Loucy (cell line): ENCODE measurements at regions not wholly inside any gene's neighbourhood (a gene's known extent, or its start where the extent isn't known, plus 50 kb on each side); places are given as distances from the start of the nearest gene placed in this dataset.

Experiments
- H2AFZ ChIP-seq: fragments of 200-600 bp; sonication (generic); 2 replicates; pipeline ENCODE4 v1.6.0; 2016; ENCODE audit warnings: antibody characterized with exemption, mild to moderate bottlenecking, low read length, moderate library complexity
- H3F3A ChIP-seq: fragments of 200-600 bp; 2 replicates; pipeline ENCODE4 v1.6.0; 2016; ENCODE audit warnings: antibody characterized with exemption, low read depth, mild to moderate bottlenecking
- H3K27me3 ChIP-seq: fragments of 200-600 bp; sonication (generic); 2 replicates; pipeline ENCODE4 v1.6.1; 2014; ENCODE audit warnings: low read length, mild to moderate bottlenecking; ENCODE audit not compliant: insufficient read depth, poor library complexity, severe bottlenecking
- H3K36me3 ChIP-seq: fragments of 200-600 bp; sonication (generic); 2 replicates; pipeline ENCODE4 v1.6.1; 2016; ENCODE audit warnings: low read length; ENCODE audit not compliant: insufficient read depth
- H3K4me1 ChIP-seq: fragments of 200-600 bp; sonication (generic); 2 replicates; pipeline ENCODE4 v1.5.1; 2014; ENCODE audit warnings: low read length, mild to moderate bottlenecking; ENCODE audit not compliant: insufficient read depth, poor library complexity, severe bottlenecking
- H3K4me2 ChIP-seq: fragments of 200-600 bp; sonication (generic); 2 replicates; pipeline ENCODE4 v1.6.0; 2014; ENCODE audit warnings: antibody characterized with exemption, low read length, low read depth, mild to moderate bottlenecking; ENCODE audit not compliant: poor library complexity, severe bottlenecking
- H3K4me3 ChIP-seq: fragments of 200-600 bp; sonication (generic); 2 replicates; pipeline ENCODE4 v1.5.1; 2014; ENCODE audit warnings: low read length, mild to moderate bottlenecking, mixed read lengths; ENCODE audit not compliant: poor library complexity, severe bottlenecking
- H3K79me2 ChIP-seq: fragments of 200-600 bp; sonication (generic); 2 replicates; pipeline ENCODE4 v1.6.1; 2014; ENCODE audit warnings: low read length; ENCODE audit not compliant: insufficient read depth
- H3K9ac ChIP-seq: fragments of 200-600 bp; sonication (generic); 2 replicates; pipeline ENCODE4 v1.6.0; 2014; ENCODE audit warnings: mild to moderate bottlenecking, low read depth, low read length, moderate library complexity; ENCODE audit not compliant: poor library complexity, severe bottlenecking
- H3K9me2 ChIP-seq: fragments of 200-600 bp; sonication (generic); replicated peaks from 2 replicates; pipeline ENCODE4 v1.6.1; 2016; ENCODE audit warnings: low read depth, low read length, mixed read lengths
- H3K9me3 ChIP-seq: fragments of 200-600 bp; sonication (generic); 2 replicates; pipeline ENCODE4 v1.6.1; 2014; ENCODE audit warnings: mild to moderate bottlenecking, antibody characterized with exemption, low read length, low read depth; ENCODE audit not compliant: insufficient read depth
- H4K20me1 ChIP-seq: fragments of 200-600 bp; sonication (generic); 2 replicates; pipeline ENCODE4 v1.6.0; 2014; ENCODE audit warnings: antibody characterized with exemption, low read length, mild to moderate bottlenecking; ENCODE audit not compliant: insufficient read depth, poor library complexity, severe bottlenecking
- EZH2phosphoT487 ChIP-seq: fragments of 200-600 bp; IDR thresholded peaks from 2 replicates; pipeline ENCODE4 v1.6.1; 2018; ENCODE audit warnings: antibody characterized with exemption, mild to moderate bottlenecking, moderate library complexity, borderline replicate concordance
- TF ChIP-seq, protein P1 (sequence below): fragments of 200-600 bp; sonication (generic); conservative IDR thresholded peaks from 2 replicates; pipeline ENCODE4 v1.5.1; 2014; ENCODE audit warnings: mild to moderate bottlenecking, antibody characterized with exemption, low read length

DNA sequence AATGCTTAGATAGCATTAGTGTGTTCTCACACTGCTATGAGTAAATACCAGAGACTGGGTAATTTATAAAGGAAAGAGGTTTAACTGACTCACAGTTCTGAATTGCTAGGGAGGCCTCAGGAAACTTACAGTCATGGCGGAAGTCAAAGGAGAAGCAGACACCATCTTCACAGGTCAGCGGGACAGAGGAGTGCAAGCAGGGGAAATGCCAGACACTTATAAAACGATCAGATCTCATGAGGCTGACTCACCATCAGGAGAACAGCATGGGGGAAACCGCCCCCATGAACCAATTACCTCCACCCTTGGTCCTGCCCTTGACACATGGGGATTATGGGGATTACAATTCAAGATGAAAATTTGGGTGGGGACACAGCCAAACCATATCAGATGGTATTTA lies 381.5 kb upstream of the DPPA4 start:
- no peaks in the 10 kb centered on the region for H3K27me3 ChIP-seq
- no peak overlapping the region for H3K9ac ChIP-seq
- H4K20me1 ChIP-seq = no peaks in the 10 kb centered on the region
- no peaks in the 10 kb centered on the region for H3F3A ChIP-seq
- H3K36me3 ChIP-seq = no peaks in the 10 kb centered on the region
- H3K9me2 ChIP-seq = no peaks in the 10 kb centered on the region
- H3K9me3 ChIP-seq = no peaks in the 10 kb centered on the region
- no peak overlapping the region for H3K4me2 ChIP-seq
- H3K79me2 ChIP-seq = no peaks in the 10 kb centered on the region
- no peak for TF ChIP-seq EZH2phosphoT487
- H3K4me1 ChIP-seq = no peaks in the 10 kb centered on the region
- no peak overlapping the region for H2AFZ ChIP-seq
- no peak overlapping the region for H3K4me3 ChIP-seq

DNA sequence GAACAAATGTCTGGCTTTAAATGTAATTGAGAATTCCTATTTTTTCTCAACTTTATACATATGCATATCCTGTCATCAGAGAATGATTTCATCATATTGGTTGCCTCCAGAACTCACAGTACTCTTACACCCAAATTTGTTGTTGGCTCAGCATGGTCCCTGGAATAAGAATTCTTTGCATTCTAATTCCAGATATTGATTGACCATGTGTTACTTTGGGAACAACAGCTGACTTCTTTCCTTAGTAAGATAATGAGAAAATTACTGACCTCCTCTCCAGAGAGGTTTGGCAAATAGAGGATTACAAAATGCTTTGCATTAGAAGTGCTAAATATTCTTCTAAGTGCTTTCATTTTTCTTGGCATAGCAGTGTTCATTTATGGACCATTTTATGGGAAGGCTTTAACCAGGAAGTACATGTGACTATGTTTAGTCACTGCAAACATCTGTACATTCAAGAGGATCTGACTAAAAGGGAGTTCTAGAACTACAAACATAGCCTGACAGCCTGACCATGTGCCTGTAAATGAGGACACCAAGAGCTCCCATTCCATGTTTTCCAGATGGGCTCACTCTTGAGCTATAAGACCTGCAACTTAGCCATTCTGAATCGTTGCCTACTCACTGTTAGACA lies 391.6 kb upstream of the DPPA4 start:
- no peaks in the 10 kb centered on the region for H3K79me2 ChIP-seq
- no peak overlapping the region for H3K4me2 ChIP-seq
- no peaks in the 10 kb centered on the region for H4K20me1 ChIP-seq
- H3K4me1 ChIP-seq = no peaks in the 10 kb centered on the region
- no peaks in the 10 kb centered on the region for H3K36me3 ChIP-seq
- no peaks in the 10 kb centered on the region for H3F3A ChIP-seq
- TF ChIP-seq EZH2phosphoT487 = no peak
- TF ChIP-seq, protein P1, sequence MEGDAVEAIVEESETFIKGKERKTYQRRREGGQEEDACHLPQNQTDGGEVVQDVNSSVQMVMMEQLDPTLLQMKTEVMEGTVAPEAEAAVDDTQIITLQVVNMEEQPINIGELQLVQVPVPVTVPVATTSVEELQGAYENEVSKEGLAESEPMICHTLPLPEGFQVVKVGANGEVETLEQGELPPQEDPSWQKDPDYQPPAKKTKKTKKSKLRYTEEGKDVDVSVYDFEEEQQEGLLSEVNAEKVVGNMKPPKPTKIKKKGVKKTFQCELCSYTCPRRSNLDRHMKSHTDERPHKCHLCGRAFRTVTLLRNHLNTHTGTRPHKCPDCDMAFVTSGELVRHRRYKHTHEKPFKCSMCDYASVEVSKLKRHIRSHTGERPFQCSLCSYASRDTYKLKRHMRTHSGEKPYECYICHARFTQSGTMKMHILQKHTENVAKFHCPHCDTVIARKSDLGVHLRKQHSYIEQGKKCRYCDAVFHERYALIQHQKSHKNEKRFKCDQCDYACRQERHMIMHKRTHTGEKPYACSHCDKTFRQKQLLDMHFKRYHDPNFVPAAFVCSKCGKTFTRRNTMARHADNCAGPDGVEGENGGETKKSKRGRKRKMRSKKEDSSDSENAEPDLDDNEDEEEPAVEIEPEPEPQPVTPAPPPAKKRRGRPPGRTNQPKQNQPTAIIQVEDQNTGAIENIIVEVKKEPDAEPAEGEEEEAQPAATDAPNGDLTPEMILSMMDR = no peak
- H2AFZ ChIP-seq = no peak overlapping the region
- H3K9ac ChIP-seq = no peak overlapping the region
- no peaks in the 10 kb centered on the region for H3K9me2 ChIP-seq
- H3K27me3 ChIP-seq = no peaks in the 10 kb centered on the region
- no peaks in the 10 kb centered on the region for H3K9me3 ChIP-seq
- H3K4me3 ChIP-seq = no peak overlapping the region

DNA sequence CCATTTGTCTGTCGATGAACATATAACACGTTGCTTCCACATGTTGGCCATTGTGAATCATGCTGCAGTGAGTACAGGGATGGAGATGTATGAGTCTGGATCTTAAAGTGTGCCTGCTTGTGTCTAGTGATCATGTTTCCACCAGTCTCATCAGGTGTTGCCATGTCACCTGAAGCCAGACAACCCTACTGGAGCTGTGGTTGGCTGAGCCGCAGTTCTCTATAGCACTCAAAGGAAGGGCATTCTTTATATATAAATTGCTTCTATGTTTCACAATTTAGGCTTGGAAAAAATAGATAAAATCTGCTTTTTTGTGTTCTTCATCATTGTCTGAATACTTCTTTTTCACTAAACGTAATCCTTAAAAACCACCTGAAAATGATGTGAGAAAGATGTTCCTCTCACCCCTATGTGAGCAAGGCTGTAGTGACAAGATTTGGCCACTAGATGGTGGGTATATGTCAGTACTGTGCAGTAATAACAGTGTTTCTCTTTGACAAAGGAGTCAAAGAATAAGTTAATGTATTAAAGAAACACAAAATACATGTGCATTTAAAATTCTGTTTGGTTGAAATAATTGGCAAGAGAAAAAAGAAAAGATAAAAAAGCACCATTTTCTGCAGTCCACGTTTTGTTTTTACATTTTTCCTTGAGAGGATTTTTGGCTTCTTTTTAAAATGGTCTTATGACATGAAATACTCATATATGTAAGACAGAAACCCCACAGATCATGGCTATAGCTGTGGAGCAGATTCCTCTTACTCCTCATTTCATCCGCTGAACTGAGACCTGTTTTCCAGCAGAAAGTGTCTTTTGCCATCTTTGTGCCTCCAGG lies 394.5 kb upstream of the DPPA4 start:
- Histone ChIP-seq H3K9ac (no peak overlapping the region), H3K4me1 (no peaks in the 10 kb centered on the region), H3K9me2 (no peaks in the 10 kb centered on the region), H4K20me1 (no peaks in the 10 kb centered on the region), H3K36me3 (no peaks in the 10 kb centered on the region), H3F3A (no peaks in the 10 kb centered on the region), H3K4me3 (no peak overlapping the region), H3K79me2 (no peaks in the 10 kb centered on the region), H3K4me2 (no peak overlapping the region), H3K9me3 (no peaks in the 10 kb centered on the region; the same call in 1 of the 2 replicates), H3K27me3 (no peaks in the 10 kb centered on the region), H2AFZ (no peak overlapping the region)
- no peak for TF ChIP-seq EZH2phosphoT487
- TF ChIP-seq, protein P1 = peak; percentile 97
